Activated CD4-positive, alpha-beta T cell treated with anti-CD3 and anti-CD28 coated beads, Interleukin-2, amount 50 U/mL, for 4 hours (primary cell): ENCODE measurements at regions not wholly inside any gene's neighbourhood (a gene's known extent, or its start where the extent isn't known, plus 50 kb on each side); places are given as distances from the start of the nearest gene placed in this dataset.

Experiments
- DNase-seq, 2 experiments: peaks; one replicate each; pipeline ENCODE4 v3.0.0-alpha.2; 2020

DNA sequence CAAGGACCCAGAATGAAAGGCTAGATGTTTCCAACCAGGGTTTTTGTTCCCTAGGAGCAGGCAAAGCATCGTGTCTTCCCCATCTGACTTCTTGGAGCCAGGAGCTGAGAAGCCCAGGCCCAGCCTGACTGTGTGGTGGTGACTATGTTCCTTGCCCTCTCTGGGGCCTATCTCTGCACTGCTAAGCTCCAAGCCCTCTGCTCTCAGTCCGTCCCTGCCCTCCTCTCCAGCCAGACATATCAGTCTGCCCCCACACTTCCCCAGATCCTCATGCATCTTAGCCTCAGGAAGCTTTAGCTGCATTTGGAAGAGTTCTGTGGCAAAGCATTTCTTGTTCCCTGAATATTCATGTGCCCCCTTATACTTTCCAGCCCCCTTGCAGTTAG lies 196.6 kb downstream of the CYP26B1 start:
- no peak for DNase-seq

DNA sequence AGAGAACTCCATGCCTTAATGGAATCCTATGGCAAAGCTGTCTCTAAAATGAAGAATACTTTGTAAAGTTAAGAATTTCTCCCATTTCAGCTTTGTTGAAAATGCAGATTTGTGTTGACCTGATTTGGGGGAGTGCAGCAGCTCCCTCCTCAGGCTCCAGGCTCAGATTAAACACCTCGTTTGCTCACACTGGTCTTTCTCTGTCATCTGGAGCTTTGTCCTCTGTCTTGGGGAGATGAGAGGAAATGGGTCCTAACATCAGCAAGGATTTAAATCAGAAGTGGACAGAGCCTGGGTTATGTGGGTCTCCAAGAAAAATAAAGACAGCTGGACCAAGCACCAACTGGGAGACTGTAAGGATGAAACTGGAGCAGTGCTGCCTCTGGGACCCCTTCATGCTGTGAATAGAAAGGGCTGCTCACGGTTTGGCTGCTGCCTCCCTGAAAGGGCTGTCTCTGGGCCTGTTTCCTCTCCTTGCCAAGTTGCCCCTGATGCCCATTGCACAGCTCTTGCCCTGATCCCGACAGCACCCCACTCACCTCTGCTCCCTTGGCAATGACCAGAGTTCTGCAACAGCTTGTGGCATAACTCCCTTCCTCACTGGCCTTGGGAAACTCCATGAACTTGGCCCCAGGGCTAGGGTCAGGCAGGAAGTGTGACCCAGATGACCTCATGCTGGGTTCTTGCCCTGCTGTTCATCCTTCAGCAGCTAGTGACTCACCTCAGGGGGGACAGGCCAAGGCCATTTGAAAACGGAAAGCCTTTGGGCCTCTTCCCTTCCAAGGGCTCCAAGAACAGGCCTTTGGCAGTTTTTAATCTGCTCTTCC lies 197.2 kb downstream of the CYP26B1 start:
- no peak for DNase-seq

DNA sequence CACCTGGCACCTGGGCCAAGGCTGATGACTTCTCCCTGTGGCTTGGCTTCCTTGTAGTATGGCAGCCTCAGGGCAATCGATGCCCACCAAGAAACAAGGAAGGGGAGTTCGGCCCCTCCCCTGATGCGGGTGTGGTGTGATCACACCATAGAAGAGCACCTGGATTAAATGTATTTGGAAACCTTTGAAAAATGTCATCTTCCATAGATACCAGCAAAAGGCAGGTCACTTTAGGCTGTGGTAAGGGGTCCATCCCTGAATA lies 198.2 kb downstream of the CYP26B1 start:
- no peak for DNase-seq

DNA sequence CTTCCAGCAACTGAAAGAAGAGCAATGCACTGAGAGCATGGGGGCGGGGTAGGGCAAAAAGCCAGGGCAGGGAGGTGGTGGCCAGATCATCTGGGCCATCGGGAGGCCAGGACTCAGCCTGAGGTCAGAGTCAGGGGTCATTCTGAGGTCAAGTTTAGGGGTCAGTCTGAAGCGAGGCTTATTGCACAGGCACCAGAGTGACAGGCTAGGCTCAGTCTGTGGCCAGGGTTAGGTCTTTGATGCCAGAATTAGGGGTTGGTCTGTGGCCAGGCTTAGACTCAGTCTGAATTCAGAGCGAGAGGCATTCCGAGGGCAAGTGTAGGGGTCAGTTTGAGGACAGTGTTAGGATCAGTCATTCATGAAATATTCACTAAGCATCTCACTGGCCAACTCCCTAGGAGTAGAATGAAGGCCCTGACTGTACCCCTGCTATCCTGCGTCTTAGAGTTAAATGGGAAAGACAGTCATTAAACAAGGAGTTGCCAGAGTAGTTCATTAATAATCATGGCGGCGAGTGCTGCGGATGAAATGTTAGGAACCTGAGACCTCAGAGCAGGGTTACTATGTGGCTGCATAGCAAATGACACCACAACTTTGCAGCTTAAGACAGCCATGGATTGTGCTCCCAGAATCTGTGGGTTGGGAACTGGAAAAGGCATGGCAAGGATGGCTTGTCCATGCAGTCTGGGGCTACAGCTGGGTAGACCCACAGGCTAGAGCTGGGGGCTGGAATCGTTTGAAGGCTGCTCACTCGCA lies 198.7 kb downstream of the CYP26B1 start:
- no peak for DNase-seq

DNA sequence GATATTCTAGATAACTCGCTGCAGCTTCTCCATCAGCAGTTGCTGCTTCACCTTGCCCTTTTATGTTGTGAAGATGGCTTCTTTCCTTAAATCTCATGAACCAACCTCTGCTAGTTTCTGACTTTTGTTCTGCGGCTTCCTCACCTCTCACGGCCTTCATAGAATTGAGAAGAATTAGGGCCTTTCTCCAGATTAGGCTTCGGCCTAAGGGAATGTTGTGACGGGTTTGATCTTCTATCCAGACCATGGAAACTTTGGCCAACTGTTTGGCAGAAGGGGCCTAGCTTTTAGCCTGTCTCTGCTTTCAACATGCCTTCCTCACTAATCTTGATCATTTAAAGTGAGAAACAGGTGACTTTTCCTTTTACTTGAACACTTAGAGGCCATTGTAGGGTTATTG lies 199.9 kb downstream of the CYP26B1 start:
- DNase-seq, result no peak

DNA sequence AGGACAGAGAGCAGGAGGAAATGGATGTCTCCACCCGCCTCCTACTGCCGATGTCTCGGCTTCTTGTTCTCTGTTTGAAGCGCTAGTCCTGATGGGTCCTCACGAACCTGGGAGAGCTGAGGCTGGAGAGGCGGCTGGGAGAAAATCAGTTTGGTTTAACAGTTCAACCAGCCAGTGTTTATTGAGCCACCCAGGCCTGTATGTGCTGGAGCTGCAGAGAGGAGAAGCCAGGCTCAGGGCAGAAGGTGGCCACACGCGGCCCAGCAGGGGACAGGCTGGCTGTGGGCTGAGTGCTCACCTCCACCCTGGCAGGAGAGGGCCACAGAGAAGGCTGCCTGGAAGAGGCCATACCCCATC lies 202.1 kb downstream of the CYP26B1 start:
- DNase-seq, result no peak

- no peak for DNase-seq
These were observed 202.7 kb downstream of the CYP26B1 start for GRCh38 chr2:71944806-71945602.

DNA sequence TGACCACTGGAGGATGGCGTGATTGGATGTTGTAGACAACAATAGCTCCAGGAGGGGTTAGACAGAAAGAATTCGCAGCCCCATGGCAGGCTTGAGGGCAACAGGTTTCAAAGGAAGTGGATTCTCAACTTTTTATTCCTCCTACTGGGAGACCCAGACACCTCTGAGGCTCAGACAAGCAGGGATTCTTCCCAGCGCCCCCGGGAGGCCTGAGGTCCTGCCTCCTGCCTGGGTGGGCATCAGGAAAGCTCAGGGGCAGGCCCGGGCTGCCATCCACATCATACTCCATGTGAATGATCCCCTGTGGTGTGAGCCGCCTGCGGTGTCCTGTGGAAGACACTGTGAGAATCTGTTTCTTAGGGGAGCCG lies 203.5 kb downstream of the CYP26B1 start:
- DNase-seq, result no peak

DNA sequence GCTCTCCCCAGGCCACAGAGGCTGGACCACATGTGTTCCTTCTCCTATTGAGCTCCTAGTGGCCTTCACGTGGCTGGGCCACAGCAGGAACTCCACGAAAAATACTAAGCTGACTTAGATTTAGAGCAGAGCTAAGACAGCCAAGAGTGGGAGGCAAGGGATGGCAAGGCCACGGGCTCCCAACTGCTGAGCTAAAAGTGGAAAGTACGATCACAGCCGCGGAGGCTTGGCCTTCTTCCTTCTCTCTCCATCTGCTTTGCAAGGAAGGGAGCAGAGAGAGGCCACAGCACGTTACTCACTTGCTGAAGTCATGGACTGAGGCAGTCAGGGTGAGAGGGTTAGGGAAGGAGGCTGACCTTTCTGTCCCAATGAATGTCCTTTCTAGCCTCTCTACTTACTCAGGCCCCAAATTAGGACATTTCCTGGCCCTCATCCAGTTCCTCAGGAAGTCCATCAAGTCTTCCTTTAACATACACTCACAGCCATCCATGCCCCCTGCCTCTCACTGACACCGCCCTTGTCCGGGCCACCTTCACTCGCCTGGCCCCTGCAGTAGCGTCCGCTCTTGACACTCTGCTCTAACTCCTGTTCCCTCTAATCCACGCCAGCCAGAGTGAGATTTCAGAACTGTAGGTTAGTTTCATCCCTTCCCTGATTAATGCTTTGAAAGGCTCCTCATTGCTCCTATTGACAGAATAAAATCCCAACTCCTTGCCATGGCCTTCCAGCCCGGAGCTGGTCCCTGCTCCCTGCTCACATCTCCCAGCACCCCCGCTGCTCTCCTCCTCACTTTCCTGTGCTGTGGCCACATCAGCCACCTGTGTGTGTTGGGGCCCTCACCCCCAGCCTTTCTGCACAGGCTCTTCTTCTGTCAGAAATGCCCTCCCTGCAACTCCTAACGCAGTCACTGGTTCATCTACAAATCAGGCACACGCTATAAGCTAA lies 204.2 kb downstream of the CYP26B1 start:
- DNase-seq, result no peak

GRCh38 chr2:71941726-71942525 lies 205.7 kb downstream of the CYP26B1 start:
- no peak for DNase-seq

GRCh38 chr2:71940695-71941094 lies 207.0 kb downstream of the CYP26B1 start:
- DNase-seq, result no peak

DNA sequence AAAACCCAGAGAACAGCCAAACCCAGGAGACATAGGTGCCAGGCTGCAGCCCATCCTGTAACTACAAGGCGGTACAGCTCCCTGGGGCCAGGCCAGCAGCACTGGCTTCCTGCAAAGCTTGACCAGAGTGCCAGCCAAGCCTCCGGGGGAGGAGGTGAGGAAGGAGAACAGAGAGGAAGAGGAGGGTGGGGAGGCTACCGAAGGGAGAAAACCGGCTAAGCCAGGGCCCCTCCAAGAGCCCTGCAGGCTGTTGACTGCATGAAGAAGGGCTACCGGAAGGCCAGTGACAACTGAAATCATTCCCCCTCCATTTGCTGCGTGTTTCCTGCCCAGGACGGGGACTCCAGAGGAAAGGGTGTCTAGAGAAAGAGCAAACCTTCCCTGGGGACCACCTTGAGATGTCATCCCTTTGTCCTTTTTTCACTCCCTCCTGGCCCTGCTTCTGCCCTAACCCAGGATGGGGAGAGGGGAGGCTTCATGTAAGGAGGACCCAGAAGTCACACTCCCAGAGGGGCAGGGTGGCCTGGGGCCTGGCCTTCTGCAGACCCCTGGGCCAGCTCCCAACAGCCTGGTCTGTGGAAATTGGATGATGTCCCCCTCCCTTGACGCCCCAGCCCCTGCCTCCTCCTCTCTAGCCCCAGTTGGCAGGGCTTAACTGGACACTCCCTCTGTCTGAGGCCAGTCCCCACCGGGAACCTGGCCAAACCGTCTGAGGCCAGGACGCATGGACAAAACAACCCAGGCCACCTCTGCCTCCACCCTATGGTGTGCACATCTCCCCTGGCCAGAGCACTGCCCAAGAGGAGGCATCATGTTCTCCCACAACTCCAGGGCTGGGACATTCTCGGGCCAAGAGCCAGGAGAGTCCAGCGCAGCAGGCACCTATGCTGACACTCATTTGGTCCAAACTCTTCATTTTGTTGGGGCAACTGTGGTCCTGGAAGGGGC lies 207.8 kb downstream of the CYP26B1 start:
- DNase-seq, result no peak

GRCh38 chr2:71938659-71939587 lies 208.7 kb downstream of the CYP26B1 start:
- DNase-seq, result no peak

DNA sequence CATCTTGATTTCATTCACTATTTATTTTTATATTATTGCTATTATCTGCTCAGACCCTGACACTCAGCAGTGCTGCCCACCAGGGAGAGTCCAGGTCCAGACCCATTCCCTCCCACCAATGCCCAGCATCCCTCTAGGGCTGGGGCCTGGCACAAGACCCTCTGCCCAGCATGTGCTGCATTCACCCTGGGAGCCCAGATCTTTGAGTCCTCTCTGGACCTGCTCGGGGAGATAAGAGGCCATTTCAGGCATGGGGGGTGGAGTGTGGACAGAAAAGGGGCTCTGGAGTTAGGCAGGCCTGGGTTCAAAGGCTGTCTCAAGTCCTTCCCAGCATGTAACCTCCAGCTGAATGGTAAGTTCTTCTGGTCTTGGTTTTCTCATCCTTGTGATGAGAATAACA lies 209.6 kb downstream of the CYP26B1 start:
- no peak for DNase-seq

- no peak for DNase-seq
These were observed 210.3 kb downstream of the CYP26B1 start for GRCh38 chr2:71937396-71937795.

- no peak for DNase-seq
These were observed 211.3 kb downstream of the CYP26B1 start for GRCh38 chr2:71936076-71937030.

DNA sequence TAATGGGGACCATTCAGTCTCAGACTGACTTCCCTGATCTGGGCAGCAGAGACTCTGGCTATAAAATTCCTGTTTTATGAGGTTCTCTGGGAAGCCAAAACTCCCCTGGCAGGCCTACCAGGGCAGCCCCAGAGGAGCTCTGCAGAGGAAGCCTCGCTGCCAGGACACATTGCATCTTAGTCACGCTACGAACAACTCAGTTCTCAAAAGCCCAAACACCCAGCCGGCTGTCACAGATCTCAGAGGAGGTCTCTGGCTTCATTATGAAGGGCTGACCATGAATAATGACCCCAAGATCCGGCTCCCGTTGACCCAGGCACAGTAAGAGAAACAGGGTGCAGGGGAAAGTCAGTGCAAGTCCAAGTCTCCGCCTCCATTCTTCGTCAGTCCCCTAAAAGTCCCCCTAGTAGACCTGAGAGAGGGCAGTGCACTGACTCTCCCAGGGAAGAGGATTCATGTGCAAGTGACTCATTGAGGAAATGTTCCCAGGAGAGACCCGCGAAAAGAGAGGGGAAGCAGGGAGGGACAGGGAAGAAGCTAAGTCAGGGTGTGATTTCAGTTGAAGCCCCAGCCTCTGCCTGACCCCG lies 212.3 kb downstream of the CYP26B1 start:
- no peak for DNase-seq
